ENCODE measurements at regions not wholly inside any gene's neighbourhood (a gene's known extent, or its start where the extent isn't known, plus 50 kb on each side); places are given as distances from the start of the nearest gene placed in this dataset.

- WGBS, 2 donors, result 79 to 83% methylated on average over 3 of the region's 3 CpGs
- Histone ChIP-seq H3K4me1 (peaks cover 0 to 8% (median 4%) of the 10 kb centered on the region in 4 donors), H3K27me3 (no peaks in the 10 kb centered on the region), H3K4me3 (no peak overlapping the region), H3K27ac (no peak overlapping the region), H3K36me3 (no peaks in the 10 kb centered on the region), H3K9me3 (no peaks in the 10 kb centered on the region)
- ATAC-seq (ENCODE audit: low FRiP score in 2 of 2) (no peak), DNase-seq (no peak)
- TF ChIP-seq CTCF (IDR thresholded peaks at IDR 0.05), result no peak
- no peak for TF ChIP-seq POLR2AphosphoS5 (IDR thresholded peaks at IDR 0.05)
- TF ChIP-seq POLR2A (IDR thresholded peaks at IDR 0.05), result no peak
- no peak for TF ChIP-seq EP300 (IDR thresholded peaks at IDR 0.05)
These were observed 163.6 kb upstream of the TARS1 start for GRCh38 chr5:33277061-33277650.

GRCh38 chr5:33281431-33281843, 159.3 kb upstream of the TARS1 start:
- H3K4me3 ChIP-seq, result no peak overlapping the region
- H3K9me3 ChIP-seq, result no peaks in the 10 kb centered on the region
- DNase-seq (no peak), ATAC-seq (ENCODE audit: low FRiP score in 2 of 2) (no peak)
- no peaks in the 10 kb centered on the region for H3K27me3 ChIP-seq
- no peak overlapping the region for H3K27ac ChIP-seq
- no peaks in the 10 kb centered on the region for H3K36me3 ChIP-seq
- WGBS, 2 donors, result 52 to 71% methylated on average over 5 of the region's 5 CpGs
- TF ChIP-seq POLR2A (IDR thresholded peaks at IDR 0.05) (no peak), CTCF (IDR thresholded peaks at IDR 0.05) (no peak), POLR2AphosphoS5 (IDR thresholded peaks at IDR 0.05) (no peak), EP300 (IDR thresholded peaks at IDR 0.05) (no peak)
- peaks cover 0 to 6% (median under 1%) of the 10 kb centered on the region in 4 donors for H3K4me1 ChIP-seq

- TF ChIP-seq POLR2A (IDR thresholded peaks at IDR 0.05), result no peak
- no peak for TF ChIP-seq POLR2AphosphoS5 (IDR thresholded peaks at IDR 0.05)
- no peak for TF ChIP-seq CTCF (IDR thresholded peaks at IDR 0.05)
- no peak for TF ChIP-seq EP300 (IDR thresholded peaks at IDR 0.05)
- Histone ChIP-seq H3K36me3 (no peaks in the 10 kb centered on the region), H3K4me3 (no peak overlapping the region), H3K27ac (no peak overlapping the region), H3K4me1 (no peaks in the 10 kb centered on the region), H3K9me3 (no peaks in the 10 kb centered on the region), H3K27me3 (no peaks in the 10 kb centered on the region)
- ATAC-seq (ENCODE audit: low FRiP score in 2 of 2) (no peak), DNase-seq (no peak)
- WGBS, 2 donors, result 91 to 92% methylated on average over 4 of the region's 4 CpGs
These were observed 158.6 kb upstream of the TARS1 start for GRCh38 chr5:33282157-33282556.

- no peak for TF ChIP-seq POLR2A (IDR thresholded peaks at IDR 0.05)
- no peak for TF ChIP-seq CTCF (IDR thresholded peaks at IDR 0.05)
- no peak for TF ChIP-seq EP300 (IDR thresholded peaks at IDR 0.05)
- TF ChIP-seq POLR2AphosphoS5 (IDR thresholded peaks at IDR 0.05), result no peak
- H3K27ac ChIP-seq, result no peak overlapping the region
- ATAC-seq (ENCODE audit: low FRiP score in 2 of 2), result no peak
- H3K4me3 ChIP-seq, result no peak overlapping the region
- H3K4me1 ChIP-seq, result no peaks in the 10 kb centered on the region
- DNase-seq, result no peak
- no peaks in the 10 kb centered on the region for H3K36me3 ChIP-seq
- no peaks in the 10 kb centered on the region for H3K9me3 ChIP-seq
- no peaks in the 10 kb centered on the region for H3K27me3 ChIP-seq
- 70 to 76% methylated on average over 2 of the region's 2 CpGs for WGBS, 2 donors
These were observed 158.1 kb upstream of the TARS1 start for GRCh38 chr5:33282696-33283095.

GRCh38 chr5:33283243-33283642, 157.5 kb upstream of the TARS1 start:
- H3K4me3 ChIP-seq, result no peak overlapping the region
- H3K9me3 ChIP-seq, result no peaks in the 10 kb centered on the region
- H3K4me1 ChIP-seq, result no peaks in the 10 kb centered on the region
- H3K36me3 ChIP-seq, result no peaks in the 10 kb centered on the region
- ATAC-seq (ENCODE audit: low FRiP score in 2 of 2) (no peak), DNase-seq (no peak)
- H3K27me3 ChIP-seq, result no peaks in the 10 kb centered on the region
- no peak overlapping the region for H3K27ac ChIP-seq
- no peak for TF ChIP-seq CTCF (IDR thresholded peaks at IDR 0.05)
- TF ChIP-seq POLR2A (IDR thresholded peaks at IDR 0.05), result no peak
- TF ChIP-seq EP300 (IDR thresholded peaks at IDR 0.05), result no peak
- no peak for TF ChIP-seq POLR2AphosphoS5 (IDR thresholded peaks at IDR 0.05)
